ENCODE measurements at regions not wholly inside any gene's neighbourhood (a gene's known extent, or its start where the extent isn't known, plus 50 kb on each side); places are given as distances from the start of the nearest gene placed in this dataset.

- no peak for DNase-seq
Observed at GRCh38 chr1:55374801-55375616, 159.8 kb upstream of the USP24 start.

- no peak for DNase-seq
Observed at GRCh38 chr1:55374216-55374615, 159.1 kb upstream of the USP24 start.

- DNase-seq: no peak
Observed at GRCh38 chr1:55369474-55369873, 154.3 kb upstream of the USP24 start.

- no peak for DNase-seq
Observed at GRCh38 chr1:55368698-55369097, 153.5 kb upstream of the USP24 start.

GRCh38 chr1:55367273-55367672 lies 152.1 kb upstream of the USP24 start:
- no peak for DNase-seq

GRCh38 chr1:55364216-55364615 lies 149.1 kb upstream of the USP24 start:
- DNase-seq: no peak

GRCh38 chr1:55363268-55363667 lies 148.1 kb upstream of the USP24 start:
- DNase-seq: peak; percentile 1

- peak; percentile 67 for DNase-seq
Observed at GRCh38 chr1:55362558-55362957, 147.4 kb upstream of the USP24 start.

GRCh38 chr1:55359611-55360010 lies 144.4 kb upstream of the USP24 start:
- DNase-seq: no peak

GRCh38 chr1:55358581-55358980 lies 143.4 kb upstream of the USP24 start:
- DNase-seq: no peak

GRCh38 chr1:55355549-55355948 lies 140.4 kb upstream of the USP24 start:
- DNase-seq: no peak

GRCh38 chr1:55353707-55354620 lies 138.8 kb upstream of the USP24 start:
- DNase-seq: no peak

GRCh38 chr1:55352811-55353180 lies 137.6 kb upstream of the USP24 start:
- DNase-seq: no peak

- no peak for DNase-seq
Observed at GRCh38 chr1:55352080-55352810, 137.1 kb upstream of the USP24 start.

GRCh38 chr1:55348356-55348755 lies 133.2 kb upstream of the USP24 start:
- no peak for DNase-seq

GRCh38 chr1:55347866-55348265 lies 132.7 kb upstream of the USP24 start:
- DNase-seq: no peak

- no peak for DNase-seq
Observed at GRCh38 chr1:55347041-55347440, 131.9 kb upstream of the USP24 start.

GRCh38 chr1:55346586-55346985 lies 131.4 kb upstream of the USP24 start:
- DNase-seq: no peak

GRCh38 chr1:55339681-55340080 lies 124.5 kb upstream of the USP24 start:
- no peak for DNase-seq

- DNase-seq: no peak
Observed at GRCh38 chr1:55338448-55338820, 123.3 kb upstream of the USP24 start.

- DNase-seq: peak; percentile 69
Observed at GRCh38 chr1:55337801-55338447, 122.8 kb upstream of the USP24 start.

- DNase-seq: no peak
Observed at GRCh38 chr1:55334797-55335196, 119.6 kb upstream of the USP24 start.

- peak; percentile 32 for DNase-seq
Observed at GRCh38 chr1:55334160-55334559, 119.0 kb upstream of the USP24 start.
